CD4-positive, alpha-beta T cell (primary cell): ENCODE measurements at regions not wholly inside any gene's neighbourhood (a gene's known extent, or its start where the extent isn't known, plus 50 kb on each side); places are given as distances from the start of the nearest gene placed in this dataset.

Source experiments
- ATAC-seq: fragments of 200-7000 bp; cut with Tn5 transposase; one replicate; pipeline ENCODE4 v1.10.0; 2022; ENCODE audit warnings: mild to moderate bottlenecking; ENCODE audit not compliant: poor library complexity
- CTCF ChIA-PET: fragments of 350-600 bp; sonication (Branson Sonifier 250); formaldehyde crosslinking; loops from one replicate; lab custom pipeline; 2021; ENCODE audit warnings: antibody characterized with exemption, inconsistent platforms; lab: Charles Lee
- POLR2A ChIA-PET: fragments of 350-600 bp; sonication (Branson Sonifier 250); formaldehyde crosslinking; loops from one replicate; lab custom pipeline; 2021; ENCODE audit warnings: antibody characterized with exemption, inconsistent platforms; lab: Charles Lee
- DNase-seq, 14 experiments: peaks; one replicate each; pipeline ENCODE4 v3.0.0-alpha.2; 2013 to 2020; ENCODE audit warnings: mixed read lengths in 2 of 14
- H3K27ac ChIP-seq, 2 donors: one replicate each; pipeline versions ENCODE4 v1.5.1 to v1.7.0; 2013; ENCODE audit warnings: low read length in 2 of 2, low read depth in 1 of 2, mild to moderate bottlenecking in 1 of 2
- H3K27me3 ChIP-seq, 2 experiments: 1 replicate in 1 of 2; 2 replicates in 1 of 2; pipeline versions ENCODE4 v1.6.1 to v1.7.0; 2013; ENCODE audit warnings: low read length in 2 of 2, control low read depth in 1 of 2, mild to moderate bottlenecking in 1 of 2, moderate library complexity in 1 of 2; ENCODE audit not compliant: insufficient read depth in 2 of 2, control insufficient read depth in 1 of 2
- H3K36me3 ChIP-seq: one replicate; pipeline ENCODE4 v1.6.1; 2013; ENCODE audit warnings: low read length, control low read depth; ENCODE audit not compliant: insufficient read depth
- H3K4me1 ChIP-seq: one replicate; pipeline ENCODE4 v1.6.1; 2013; ENCODE audit warnings: low read length, control low read depth; ENCODE audit not compliant: insufficient read depth
- H3K4me3 ChIP-seq: one replicate; pipeline ENCODE4 v1.5.1; 2013; ENCODE audit warnings: mild to moderate bottlenecking, low read length, moderate library complexity
- H3K9me3 ChIP-seq, 2 experiments: 1 replicate in 1 of 2; 2 replicates in 1 of 2; pipeline versions ENCODE4 v1.6.1 to v1.7.0; 2013; ENCODE audit warnings: low read length in 2 of 2, mild to moderate bottlenecking in 2 of 2, control low read depth in 1 of 2, moderate library complexity in 1 of 2; ENCODE audit not compliant: control insufficient read depth in 1 of 2, insufficient read depth in 1 of 2
- H3K27ac Mint-ChIP-seq: one replicate; pipeline ENCODE4 v1.8.0; 2020; ENCODE audit warnings: mixed read lengths
- H3K27me3 Mint-ChIP-seq: one replicate; pipeline ENCODE4 v1.8.0; 2021; ENCODE audit warnings: mixed read lengths
- H3K36me3 Mint-ChIP-seq: one replicate; pipeline ENCODE4 v1.8.0; 2021; ENCODE audit warnings: low read depth, mixed read lengths
- H3K4me1 Mint-ChIP-seq: one replicate; pipeline ENCODE4 v1.8.0; 2021; ENCODE audit warnings: low read depth, mixed read lengths
- H3K4me3 Mint-ChIP-seq: one replicate; pipeline ENCODE4 v1.8.0; 2020; ENCODE audit warnings: mild to moderate bottlenecking, mixed read lengths
- H3K9me3 Mint-ChIP-seq: one replicate; pipeline ENCODE4 v1.8.0; 2020; ENCODE audit warnings: mixed read lengths
- intact Hi-C, 2 experiments: fragments of 100-400 bp; cut with DNase I in 1 of 2; cut with micrococcal nuclease in 1 of 2; formaldehyde crosslinking; loops; one replicate each; pipeline versions ENCODE4 v1.15.1 to v1.9.0; 2023 to 2025; cut with DNase I, micrococcal nuclease
- TF ChIP-seq, protein P1 (sequence below): fragments of 200-600 bp; IDR thresholded peaks from one replicate; pipeline ENCODE4 v1.8.0; 2022; ENCODE audit warnings: antibody characterized with exemption, mild to moderate bottlenecking

DNA sequence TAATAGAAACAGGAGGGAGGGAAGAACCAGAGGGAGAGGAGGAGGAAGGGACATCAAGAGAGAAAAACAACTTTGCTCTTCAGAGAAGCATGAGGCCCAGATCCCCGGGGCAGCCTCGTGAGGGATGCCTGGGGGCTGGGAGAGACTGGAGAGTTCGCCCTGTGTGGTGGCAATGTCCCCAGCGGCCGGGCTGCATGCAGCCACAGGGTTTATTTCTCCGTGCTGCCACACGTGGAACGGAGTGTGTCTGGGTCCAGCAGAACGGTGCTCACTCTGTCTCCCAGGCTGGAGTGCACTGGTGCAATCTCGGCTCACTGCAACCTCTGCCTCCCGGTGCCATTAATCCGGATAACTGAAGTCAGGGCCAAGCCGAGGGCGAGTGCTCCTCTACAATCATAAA lies 257.7 kb downstream of the ACTR3B start:
- H3K4me3 Mint-ChIP-seq = no peak overlapping the region
- Histone ChIP-seq H3K9me3 (peaks cover 3 to 6% of the 10 kb centered on the region in 2 experiments), H3K36me3 (no peaks in the 10 kb centered on the region), H3K4me1 (no peaks in the 10 kb centered on the region), H3K27me3 (no peaks in the 10 kb centered on the region), H3K27ac (no peak overlapping the region), H3K4me3 (no peak overlapping the region)
- ChIA-PET CTCF (no interaction called here), POLR2A (no interaction called here)
- ATAC-seq (no peak), DNase-seq (no peak)
- H3K27me3 Mint-ChIP-seq = no peaks in the 10 kb centered on the region
- H3K27ac Mint-ChIP-seq = no peak overlapping the region
- intact Hi-C loops = no loop called here
- H3K4me1 Mint-ChIP-seq = no peaks in the 10 kb centered on the region
- no peaks in the 10 kb centered on the region for H3K9me3 Mint-ChIP-seq
- no peaks in the 10 kb centered on the region for H3K36me3 Mint-ChIP-seq
- TF ChIP-seq, protein P1, sequence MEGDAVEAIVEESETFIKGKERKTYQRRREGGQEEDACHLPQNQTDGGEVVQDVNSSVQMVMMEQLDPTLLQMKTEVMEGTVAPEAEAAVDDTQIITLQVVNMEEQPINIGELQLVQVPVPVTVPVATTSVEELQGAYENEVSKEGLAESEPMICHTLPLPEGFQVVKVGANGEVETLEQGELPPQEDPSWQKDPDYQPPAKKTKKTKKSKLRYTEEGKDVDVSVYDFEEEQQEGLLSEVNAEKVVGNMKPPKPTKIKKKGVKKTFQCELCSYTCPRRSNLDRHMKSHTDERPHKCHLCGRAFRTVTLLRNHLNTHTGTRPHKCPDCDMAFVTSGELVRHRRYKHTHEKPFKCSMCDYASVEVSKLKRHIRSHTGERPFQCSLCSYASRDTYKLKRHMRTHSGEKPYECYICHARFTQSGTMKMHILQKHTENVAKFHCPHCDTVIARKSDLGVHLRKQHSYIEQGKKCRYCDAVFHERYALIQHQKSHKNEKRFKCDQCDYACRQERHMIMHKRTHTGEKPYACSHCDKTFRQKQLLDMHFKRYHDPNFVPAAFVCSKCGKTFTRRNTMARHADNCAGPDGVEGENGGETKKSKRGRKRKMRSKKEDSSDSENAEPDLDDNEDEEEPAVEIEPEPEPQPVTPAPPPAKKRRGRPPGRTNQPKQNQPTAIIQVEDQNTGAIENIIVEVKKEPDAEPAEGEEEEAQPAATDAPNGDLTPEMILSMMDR = no peak

DNA sequence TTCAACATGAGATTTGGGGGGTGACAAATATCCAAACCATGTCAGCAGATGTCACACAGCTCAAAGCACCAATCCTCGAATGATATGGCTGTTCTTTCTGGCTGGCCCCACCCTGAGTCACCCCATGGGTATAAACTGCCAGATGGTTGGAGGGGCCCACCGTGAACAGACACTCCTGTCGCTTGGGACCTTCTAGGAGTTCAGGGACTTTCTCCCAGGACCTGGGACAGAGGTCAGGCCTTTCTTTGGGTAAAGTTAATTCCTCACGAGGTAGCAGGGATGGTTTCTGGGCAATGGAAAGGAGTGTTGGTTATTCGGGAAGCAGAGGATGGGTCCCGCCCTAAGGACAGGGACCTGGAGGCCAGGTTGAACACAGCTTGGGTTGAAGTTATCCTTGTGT lies 262.0 kb downstream of the ACTR3B start:
- no peaks in the 10 kb centered on the region for H3K4me1 ChIP-seq
- POLR2A ChIA-PET = no interaction called here

DNA sequence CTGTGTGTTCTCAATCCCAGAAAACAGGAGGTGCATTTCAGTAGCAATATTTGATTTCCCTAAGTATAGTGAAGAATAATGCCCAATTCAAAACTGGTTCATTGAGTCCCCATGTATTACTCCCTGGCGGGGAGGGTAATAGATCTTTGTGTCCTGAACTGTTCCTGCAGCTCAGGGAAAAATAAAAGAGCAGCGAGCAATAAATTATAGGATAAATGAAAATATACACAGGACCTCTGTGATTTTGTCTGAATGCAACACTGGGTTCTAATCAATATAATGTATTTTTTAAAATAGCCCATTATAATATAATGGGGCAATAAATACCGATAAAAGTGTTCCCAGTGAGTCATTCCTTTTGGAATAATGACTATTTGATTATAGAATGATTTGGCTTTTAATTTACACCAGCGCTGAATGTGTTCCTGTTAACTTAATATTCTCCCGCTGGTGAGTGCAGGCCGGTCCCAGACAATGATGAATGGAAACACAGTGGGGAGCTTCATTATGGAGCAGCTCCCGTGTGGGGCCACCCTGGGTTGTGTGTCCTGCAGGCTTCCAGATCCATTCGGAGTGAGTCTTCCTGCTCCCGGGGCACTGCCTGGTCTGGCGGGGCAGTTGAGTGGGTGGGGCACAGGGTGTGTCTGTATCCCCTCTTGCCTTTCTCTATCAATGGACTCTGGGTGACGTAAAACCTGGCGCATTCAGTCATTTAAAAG lies 263.1 kb downstream of the ACTR3B start:
- TF ChIP-seq, protein P1 = no peak
- Mint-ChIP-seq H3K27ac (no peak overlapping the region), H3K27me3 (no peaks in the 10 kb centered on the region), H3K4me3 (no peak overlapping the region), H3K4me1 (no peaks in the 10 kb centered on the region), H3K36me3 (no peaks in the 10 kb centered on the region), H3K9me3 (no peaks in the 10 kb centered on the region)
- Histone ChIP-seq H3K4me3 (no peak overlapping the region), H3K9me3 (peaks cover 3 to 6% of the 10 kb centered on the region in 2 experiments), H3K36me3 (no peaks in the 10 kb centered on the region), H3K27me3 (no peaks in the 10 kb centered on the region), H3K4me1 (no peaks in the 10 kb centered on the region), H3K27ac (no peak overlapping the region)
- ChIA-PET CTCF (no interaction called here), POLR2A (no interaction called here)
- ATAC-seq = no peak
- no peak for DNase-seq
- intact Hi-C loops = no loop called here

More for the DNA sequence above, 262.0 kb downstream of the ACTR3B start:
- Histone ChIP-seq H3K4me3 (no peak overlapping the region), H3K27ac (no peak overlapping the region), H3K36me3 (no peaks in the 10 kb centered on the region), H3K9me3 (peaks cover 3 to 6% of the 10 kb centered on the region in 2 experiments), H3K27me3 (no peaks in the 10 kb centered on the region)
- no peaks in the 10 kb centered on the region for H3K27me3 Mint-ChIP-seq
- no peaks in the 10 kb centered on the region for H3K36me3 Mint-ChIP-seq
- ATAC-seq (no peak), DNase-seq (no peak)
- intact Hi-C loops = no loop called here
- H3K27ac Mint-ChIP-seq = no peak overlapping the region
- H3K4me3 Mint-ChIP-seq = no peak overlapping the region
- TF ChIP-seq, protein P1 = no peak
- CTCF ChIA-PET = no interaction called here
- no peaks in the 10 kb centered on the region for H3K4me1 Mint-ChIP-seq
- no peaks in the 10 kb centered on the region for H3K9me3 Mint-ChIP-seq
